HG02798 (cell line): ENCODE measurements at regions not wholly inside any gene's neighbourhood (a gene's known extent, or its start where the extent isn't known, plus 50 kb on each side); places are given as distances from the start of the nearest gene placed in this dataset.
"Not testable (repeated sequence)": the region's sequence is repeated elsewhere in the genome, so short reads cannot be mapped to it uniquely, and the experiment has no call there.

Source experiments
- ATAC-seq: cut with Tn5 transposase; IDR thresholded peaks from one replicate; pipeline ENCODE4 v1.9.1; 2021; ENCODE audit warnings: mild to moderate bottlenecking; ENCODE audit not compliant: unreplicated experiment, poor library complexity

GRCh38 chr15:31503758-31504461 is 177.3 kb downstream of the KLF13 start:
- no peak for ATAC-seq

- no peak for ATAC-seq
Measured at GRCh38 chr15:31504462-31504839, 177.8 kb downstream of the KLF13 start.

- not testable (repeated sequence) for ATAC-seq
Measured at GRCh38 chr15:31507573-31507972, 180.9 kb downstream of the KLF13 start.

GRCh38 chr15:31508656-31509055 is 182.0 kb downstream of the KLF13 start:
- ATAC-seq, result no peak

GRCh38 chr15:31510057-31510456 is 183.4 kb downstream of the KLF13 start:
- ATAC-seq, result no peak

- ATAC-seq, result no peak
Measured at GRCh38 chr15:31511707-31512310, 185.2 kb downstream of the KLF13 start.

GRCh38 chr15:31513178-31513577 is 186.5 kb downstream of the KLF13 start:
- no peak for ATAC-seq

GRCh38 chr15:31516440-31516839 is 189.8 kb downstream of the KLF13 start:
- ATAC-seq, result no peak

- no peak for ATAC-seq
Measured at GRCh38 chr15:31516874-31517273, 190.2 kb downstream of the KLF13 start.

- ATAC-seq, result no peak
Measured at GRCh38 chr15:31517711-31518110, 191.1 kb downstream of the KLF13 start.

- ATAC-seq, result no peak
Measured at GRCh38 chr15:31522028-31522427, 195.4 kb downstream of the KLF13 start.

- no peak for ATAC-seq
Measured at GRCh38 chr15:31523027-31523654, 196.5 kb downstream of the KLF13 start.

GRCh38 chr15:31523655-31524049 is 197.0 kb downstream of the KLF13 start:
- ATAC-seq, result no peak

GRCh38 chr15:31525185-31525695 is 198.6 kb downstream of the KLF13 start:
- ATAC-seq, result no peak

GRCh38 chr15:31525988-31526665 is 199.5 kb downstream of the KLF13 start:
- ATAC-seq, result no peak

- no peak for ATAC-seq
Measured at GRCh38 chr15:31526916-31527690, 200.5 kb downstream of the KLF13 start.

GRCh38 chr15:31528846-31529245 is 202.2 kb downstream of the KLF13 start:
- ATAC-seq, result no peak

- no peak for ATAC-seq
Measured at GRCh38 chr15:31537770-31538592, 211.3 kb downstream of the KLF13 start.

- no peak for ATAC-seq
Measured at GRCh38 chr15:31540633-31541032, 214.0 kb downstream of the KLF13 start.
